ENCODE measurements at regions not wholly inside any gene's neighbourhood (a gene's known extent, or its start where the extent isn't known, plus 50 kb on each side); places are given as distances from the start of the nearest gene placed in this dataset.

GRCh38 chr13:64934569-64935362, 2295.4 kb downstream of the PCDH9 start:
- Histone ChIP-seq H3K4me3 (ENCODE audit: low read depth, low read length) (no peak overlapping the region), H3K27me3 (ENCODE audit: control insufficient read depth, insufficient read depth, low read length) (no peaks in the 10 kb centered on the region), H3K27ac (ENCODE audit: low read depth, low read length) (no peak overlapping the region), H3K9me3 (ENCODE audit: control insufficient read depth, insufficient read depth, low read length) (no peaks in the 10 kb centered on the region)
- CTCF ChIA-PET = no interaction called here
- POLR2A ChIA-PET = no interaction called here
- TF ChIP-seq, protein P1, sequence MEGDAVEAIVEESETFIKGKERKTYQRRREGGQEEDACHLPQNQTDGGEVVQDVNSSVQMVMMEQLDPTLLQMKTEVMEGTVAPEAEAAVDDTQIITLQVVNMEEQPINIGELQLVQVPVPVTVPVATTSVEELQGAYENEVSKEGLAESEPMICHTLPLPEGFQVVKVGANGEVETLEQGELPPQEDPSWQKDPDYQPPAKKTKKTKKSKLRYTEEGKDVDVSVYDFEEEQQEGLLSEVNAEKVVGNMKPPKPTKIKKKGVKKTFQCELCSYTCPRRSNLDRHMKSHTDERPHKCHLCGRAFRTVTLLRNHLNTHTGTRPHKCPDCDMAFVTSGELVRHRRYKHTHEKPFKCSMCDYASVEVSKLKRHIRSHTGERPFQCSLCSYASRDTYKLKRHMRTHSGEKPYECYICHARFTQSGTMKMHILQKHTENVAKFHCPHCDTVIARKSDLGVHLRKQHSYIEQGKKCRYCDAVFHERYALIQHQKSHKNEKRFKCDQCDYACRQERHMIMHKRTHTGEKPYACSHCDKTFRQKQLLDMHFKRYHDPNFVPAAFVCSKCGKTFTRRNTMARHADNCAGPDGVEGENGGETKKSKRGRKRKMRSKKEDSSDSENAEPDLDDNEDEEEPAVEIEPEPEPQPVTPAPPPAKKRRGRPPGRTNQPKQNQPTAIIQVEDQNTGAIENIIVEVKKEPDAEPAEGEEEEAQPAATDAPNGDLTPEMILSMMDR (IDR thresholded peaks at IDR 0.05; ENCODE audit: low read depth, low read length) = no peak
- DNase-seq (ENCODE audit: low read depth, low spot score) = no peak

- Histone ChIP-seq H3K27ac (ENCODE audit: low read depth, low read length) (no peak overlapping the region), H3K27me3 (ENCODE audit: control insufficient read depth, insufficient read depth, low read length) (no peaks in the 10 kb centered on the region), H3K4me3 (ENCODE audit: low read depth, low read length) (no peak overlapping the region), H3K9me3 (ENCODE audit: control insufficient read depth, insufficient read depth, low read length) (peaks cover 3% of the 10 kb centered on the region; the same call in 1 of the 2 replicates)
- CTCF ChIA-PET = no interaction called here
- no peak for DNase-seq (ENCODE audit: low read depth, low spot score)
- POLR2A ChIA-PET = no interaction called here
- TF ChIP-seq, protein P1 (IDR thresholded peaks at IDR 0.05; ENCODE audit: low read depth, low read length) = no peak
Measured at GRCh38 chr13:64930636-64931035, 2299.5 kb downstream of the PCDH9 start.

DNA sequence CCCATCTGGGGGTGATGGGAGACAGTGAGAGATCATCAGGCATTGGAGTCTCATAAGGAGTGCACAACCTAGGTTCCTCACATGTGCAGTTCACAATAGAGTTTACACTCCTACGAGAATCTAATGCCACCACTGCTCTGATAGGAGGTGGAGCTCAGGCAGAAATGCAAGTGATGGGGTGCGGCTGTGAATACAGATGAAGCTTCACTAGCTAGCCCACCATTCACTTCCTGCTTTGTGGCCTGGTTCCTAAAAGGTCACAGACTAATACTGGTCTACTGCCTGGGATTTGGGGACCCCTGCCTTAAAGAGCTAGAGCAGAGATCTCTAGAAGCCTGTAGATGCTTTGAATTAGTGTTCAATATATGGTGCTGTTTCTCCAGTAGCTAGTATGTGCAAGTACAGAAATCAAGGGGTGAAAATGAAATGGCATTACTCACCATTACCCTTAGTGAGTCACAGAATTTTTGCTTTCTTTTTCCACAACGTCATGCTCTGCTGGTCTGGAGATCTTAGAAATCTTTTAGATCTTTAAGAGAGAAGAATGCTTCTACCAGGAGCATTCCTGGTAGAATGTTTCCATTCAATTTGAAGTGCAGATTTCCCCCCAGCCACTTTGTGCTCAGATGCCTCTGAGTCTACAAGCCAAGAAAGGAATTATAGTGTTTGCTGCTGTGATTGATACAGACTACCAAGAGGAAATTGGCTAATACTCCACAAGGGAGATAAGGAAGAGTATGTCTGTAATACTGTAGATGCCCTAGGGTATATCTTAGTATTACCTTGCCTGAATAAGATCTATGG, 2301.2 kb downstream of the PCDH9 start:
- POLR2A ChIA-PET = no interaction called here
- no peak overlapping the region for H3K4me3 ChIP-seq (ENCODE audit: low read depth, low read length)
- H3K27me3 ChIP-seq (ENCODE audit: control insufficient read depth, insufficient read depth, low read length) = no peaks in the 10 kb centered on the region
- CTCF ChIA-PET = no interaction called here
- peak overlapping the region; percentile 50 for H3K27ac ChIP-seq (ENCODE audit: low read depth, low read length)
- peak; percentile 27 for DNase-seq (ENCODE audit: low read depth, low spot score)
- TF ChIP-seq, protein P1 (IDR thresholded peaks at IDR 0.05; ENCODE audit: low read depth, low read length) = no peak
- peaks cover 6% of the 10 kb centered on the region; the same call in 1 of the 2 replicates for H3K9me3 ChIP-seq (ENCODE audit: control insufficient read depth, insufficient read depth, low read length)

GRCh38 chr13:64925727-64926126, 2304.4 kb downstream of the PCDH9 start:
- ChIA-PET POLR2A (no interaction called here), CTCF (no interaction called here)
- TF ChIP-seq, protein P1 (IDR thresholded peaks at IDR 0.05; ENCODE audit: low read depth, low read length) = no peak

GRCh38 chr13:64925284-64925683, 2304.9 kb downstream of the PCDH9 start:
- ChIA-PET POLR2A (no interaction called here), CTCF (no interaction called here)
- Histone ChIP-seq H3K27ac (ENCODE audit: low read depth, low read length) (no peak overlapping the region), H3K4me3 (ENCODE audit: low read depth, low read length) (no peak overlapping the region), H3K9me3 (ENCODE audit: control insufficient read depth, insufficient read depth, low read length) (peaks cover 6% of the 10 kb centered on the region; the same call in 1 of the 2 replicates), H3K27me3 (ENCODE audit: control insufficient read depth, insufficient read depth, low read length) (no peaks in the 10 kb centered on the region)
- TF ChIP-seq, protein P1 (IDR thresholded peaks at IDR 0.05; ENCODE audit: low read depth, low read length) = no peak
- DNase-seq (ENCODE audit: low read depth, low spot score) = no peak

More at GRCh38 chr13:64925727-64926126, 2304.4 kb downstream of the PCDH9 start:
- DNase-seq (ENCODE audit: low read depth, low spot score) = no peak
- Histone ChIP-seq H3K27ac (ENCODE audit: low read depth, low read length) (no peak overlapping the region), H3K27me3 (ENCODE audit: control insufficient read depth, insufficient read depth, low read length) (no peaks in the 10 kb centered on the region), H3K9me3 (ENCODE audit: control insufficient read depth, insufficient read depth, low read length) (peaks cover 6% of the 10 kb centered on the region; the same call in 1 of the 2 replicates), H3K4me3 (ENCODE audit: low read depth, low read length) (no peak overlapping the region)

All from AG04450 (cell line).